Activated T-cell treated with anti-CD3 and anti-CD28 coated beads, Interleukin-2, amount 50 U/mL, for 1 hour (primary cell): ENCODE measurements at regions not wholly inside any gene's neighbourhood (a gene's known extent, or its start where the extent isn't known, plus 50 kb on each side); places are given as distances from the start of the nearest gene placed in this dataset.
"Not testable (repeated sequence)": the region's sequence is repeated elsewhere in the genome, so short reads cannot be mapped to it uniquely, and the experiment has no call there.

Experiments
- DNase-seq: peaks from one replicate; pipeline ENCODE4 v3.0.0-alpha.2; 2020

DNA sequence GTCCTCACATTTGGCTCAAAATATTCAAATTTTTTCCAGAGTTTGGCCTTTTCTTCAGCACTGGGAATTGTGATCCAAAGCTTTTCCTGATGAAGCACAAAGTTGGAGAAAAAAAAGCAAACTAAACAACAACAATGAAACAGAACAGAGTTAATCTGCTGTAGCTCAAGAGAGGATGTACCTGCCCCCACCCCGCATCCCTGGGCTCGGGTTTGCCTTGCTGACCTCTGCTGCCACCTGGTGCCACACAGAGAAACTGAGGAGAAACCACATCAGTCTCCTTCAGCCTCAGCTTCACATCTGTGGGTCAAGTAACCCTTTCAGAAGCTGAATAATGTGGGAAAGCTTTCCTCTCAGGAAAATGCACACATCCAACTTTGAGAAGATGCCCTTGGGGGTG is 290.4 kb downstream of the RTP5 start:
- DNase-seq = not testable (repeated sequence)

DNA sequence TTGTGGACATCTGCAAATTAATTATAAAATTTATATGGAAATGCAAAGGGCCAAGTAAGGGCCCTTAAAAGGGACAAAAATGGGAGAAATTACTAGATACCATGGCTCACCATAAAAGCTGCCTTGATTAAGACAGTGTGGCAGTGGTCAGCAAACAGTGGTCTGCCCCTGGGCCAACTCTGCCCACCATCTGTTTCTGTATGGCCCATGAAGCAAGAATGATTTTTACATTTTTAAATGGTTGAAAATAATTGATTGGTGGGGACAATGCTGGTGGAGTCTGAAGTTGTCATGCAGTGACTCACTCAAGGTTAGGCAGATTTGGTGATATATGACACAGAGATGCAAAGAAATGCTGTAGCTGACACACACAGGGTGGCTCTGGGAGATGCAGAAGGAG is 295.6 kb downstream of the RTP5 start:
- not testable (repeated sequence) for DNase-seq

DNA sequence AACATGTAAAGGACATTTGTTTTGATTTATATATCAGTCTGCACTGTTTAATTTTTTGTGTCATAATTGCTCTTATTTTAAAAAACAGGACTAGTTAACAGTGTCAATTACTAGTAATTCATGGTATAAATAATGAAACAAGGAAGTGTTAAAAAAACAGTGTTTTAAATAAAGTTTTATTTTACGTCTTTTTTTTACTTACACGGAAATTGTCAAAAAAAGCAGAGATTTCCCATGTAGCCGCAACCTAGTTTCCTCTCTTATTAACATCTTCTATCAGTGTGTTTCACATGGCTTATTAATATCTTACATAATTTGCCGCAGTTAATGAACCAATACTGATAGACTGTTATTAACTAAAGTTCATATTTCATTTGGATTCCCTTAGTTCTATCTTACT is 301.8 kb downstream of the RTP5 start:
- DNase-seq = not testable (repeated sequence)
